ENCODE measurements at regions not wholly inside any gene's neighbourhood (a gene's known extent, or its start where the extent isn't known, plus 50 kb on each side); places are given as distances from the start of the nearest gene placed in this dataset.

DNA sequence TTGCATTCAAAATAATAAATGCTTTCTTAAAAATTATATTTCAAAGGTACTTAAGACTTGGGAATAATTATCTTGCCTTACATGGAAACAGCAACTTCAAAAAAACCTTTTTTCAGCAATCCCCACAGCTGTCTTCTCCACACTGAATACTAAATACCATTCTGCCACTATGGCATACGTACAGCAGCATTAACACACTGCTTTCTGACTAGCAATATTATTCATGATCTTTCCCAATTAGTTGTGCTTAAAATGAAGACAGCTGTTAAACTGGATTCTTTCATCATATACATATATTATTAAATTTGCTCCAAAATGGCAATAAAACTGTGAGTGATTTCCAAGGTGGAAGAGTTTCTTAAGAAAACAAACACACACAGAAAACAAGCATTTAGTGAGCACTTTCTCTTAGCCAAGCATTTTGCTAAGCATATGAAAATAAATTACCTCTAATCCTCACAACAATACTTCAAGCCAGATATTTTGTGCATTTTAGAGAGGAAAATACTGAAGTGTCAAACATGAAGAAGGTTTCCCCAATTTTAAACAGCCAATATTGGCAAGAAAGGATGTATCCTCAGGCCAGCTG lies 609.5 kb downstream of the SLITRK1 start:
- no peak overlapping the region for H2AFZ ChIP-seq (ENCODE audit: insufficient read depth, low read depth, low read length, poor library complexity, severe bottlenecking)
- H3K9me3 ChIP-seq (ENCODE audit: control extremely low read depth in 1 of 3, control insufficient read depth in 2 of 3, insufficient read depth in 1 of 3, low read length in 2 of 3): no peaks in the 10 kb centered on the region
- no peak overlapping the region for H3K4me3 ChIP-seq (ENCODE audit: control extremely low read depth in 1 of 5, extremely low read depth in 1 of 5, insufficient read depth in 1 of 5, low read depth in 2 of 5, low read length in 4 of 5)
- H3K27ac Mint-ChIP-seq: no peak overlapping the region
- H3K4me1 ChIP-seq (ENCODE audit: control insufficient read depth in 2 of 2, insufficient read depth in 2 of 2, low read length in 2 of 2): no peaks in the 10 kb centered on the region
- DNase-seq (no peak), ATAC-seq (ENCODE audit: low read depth) (no peak)
- H3K27me3 Mint-ChIP-seq: no peaks in the 10 kb centered on the region
- no peaks in the 10 kb centered on the region for H3K79me2 ChIP-seq (ENCODE audit: control insufficient read depth, insufficient read depth, low read length)
- no peaks in the 10 kb centered on the region for H3K4me1 Mint-ChIP-seq
- H3K27me3 ChIP-seq (replicated peaks in 1 of 4; ENCODE audit: control extremely low read depth in 1 of 4, control insufficient read depth in 3 of 4, insufficient read depth in 4 of 4, low read length in 3 of 4): no peaks in the 10 kb centered on the region
- H3K4me3 Mint-ChIP-seq: no peak overlapping the region
- no peaks in the 10 kb centered on the region for H3K36me3 ChIP-seq (replicated peaks in 1 of 2; ENCODE audit: control extremely low read depth in 1 of 2, control insufficient read depth in 1 of 2, extremely low read depth in 1 of 2, insufficient read depth in 2 of 2, low read length in 1 of 2)
- H3K4me2 ChIP-seq (replicated peaks; ENCODE audit: low read depth, low read length, poor library complexity, severe bottlenecking): no peak overlapping the region
- no peak overlapping the region for H3K27ac ChIP-seq (ENCODE audit: low read length in 2 of 2)
- TF ChIP-seq, protein P1, sequence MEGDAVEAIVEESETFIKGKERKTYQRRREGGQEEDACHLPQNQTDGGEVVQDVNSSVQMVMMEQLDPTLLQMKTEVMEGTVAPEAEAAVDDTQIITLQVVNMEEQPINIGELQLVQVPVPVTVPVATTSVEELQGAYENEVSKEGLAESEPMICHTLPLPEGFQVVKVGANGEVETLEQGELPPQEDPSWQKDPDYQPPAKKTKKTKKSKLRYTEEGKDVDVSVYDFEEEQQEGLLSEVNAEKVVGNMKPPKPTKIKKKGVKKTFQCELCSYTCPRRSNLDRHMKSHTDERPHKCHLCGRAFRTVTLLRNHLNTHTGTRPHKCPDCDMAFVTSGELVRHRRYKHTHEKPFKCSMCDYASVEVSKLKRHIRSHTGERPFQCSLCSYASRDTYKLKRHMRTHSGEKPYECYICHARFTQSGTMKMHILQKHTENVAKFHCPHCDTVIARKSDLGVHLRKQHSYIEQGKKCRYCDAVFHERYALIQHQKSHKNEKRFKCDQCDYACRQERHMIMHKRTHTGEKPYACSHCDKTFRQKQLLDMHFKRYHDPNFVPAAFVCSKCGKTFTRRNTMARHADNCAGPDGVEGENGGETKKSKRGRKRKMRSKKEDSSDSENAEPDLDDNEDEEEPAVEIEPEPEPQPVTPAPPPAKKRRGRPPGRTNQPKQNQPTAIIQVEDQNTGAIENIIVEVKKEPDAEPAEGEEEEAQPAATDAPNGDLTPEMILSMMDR (IDR thresholded peaks at IDR 0.05): no peak
- no peak for TF ChIP-seq EZH2 (IDR thresholded peaks at IDR 0.05; ENCODE audit: borderline replicate concordance, insufficient read depth, low read depth, low read length, poor library complexity, severe bottlenecking)
- H4K20me1 ChIP-seq (ENCODE audit: control insufficient read depth, insufficient read depth, low read length, poor library complexity, severe bottlenecking): no peaks in the 10 kb centered on the region
- CTCF ChIA-PET: no interaction called here
- POLR2A ChIA-PET: no interaction called here
- intact Hi-C loops (cut with micrococcal nuclease): no loop called here
- no CpG with 5 or more reads among the region's 1 CpG for WGBS (ENCODE audit: insufficient coverage)
- no peak overlapping the region for H3K9ac ChIP-seq (ENCODE audit: low read length)
- peaks cover 9% of the 10 kb centered on the region for H3K9me3 Mint-ChIP-seq (ENCODE audit: insufficient read depth)

DNA sequence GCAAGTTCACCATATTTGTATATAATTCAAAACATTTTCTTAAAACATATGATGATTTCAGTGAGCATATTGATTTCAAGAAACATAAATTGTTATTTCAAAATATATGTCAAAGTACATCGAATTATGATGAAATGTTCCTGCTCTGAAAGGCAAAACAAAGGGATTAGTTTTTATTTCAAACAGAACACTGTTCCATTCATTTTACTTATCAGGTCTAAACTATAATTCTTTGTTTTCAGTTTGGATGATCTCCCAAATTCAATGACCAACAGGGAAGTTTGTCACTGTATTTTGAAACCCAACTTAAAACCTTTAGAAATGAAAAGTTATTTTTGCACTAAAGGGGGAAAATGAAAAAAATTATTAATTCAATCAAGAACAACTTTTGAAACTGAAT lies 610.2 kb downstream of the SLITRK1 start:
- H3K36me3 ChIP-seq (replicated peaks in 1 of 2; ENCODE audit: control extremely low read depth in 1 of 2, control insufficient read depth in 1 of 2, extremely low read depth in 1 of 2, insufficient read depth in 2 of 2, low read length in 1 of 2): no peaks in the 10 kb centered on the region
- DNase-seq: no peak

More for the DNA sequence above, 610.2 kb downstream of the SLITRK1 start:
- Mint-ChIP-seq H3K27ac (no peak overlapping the region), H3K4me1 (no peaks in the 10 kb centered on the region), H3K9me3 (ENCODE audit: insufficient read depth) (peaks cover 9% of the 10 kb centered on the region), H3K27me3 (no peaks in the 10 kb centered on the region), H3K4me3 (no peak overlapping the region)
- TF ChIP-seq EZH2 (IDR thresholded peaks at IDR 0.05; ENCODE audit: borderline replicate concordance, insufficient read depth, low read depth, low read length, poor library complexity, severe bottlenecking): no peak
- TF ChIP-seq, protein P1 (IDR thresholded peaks at IDR 0.05): no peak
- Histone ChIP-seq H3K9ac (ENCODE audit: low read length) (no peak overlapping the region), H3K4me3 (ENCODE audit: control extremely low read depth in 1 of 5, extremely low read depth in 1 of 5, insufficient read depth in 1 of 5, low read depth in 2 of 5, low read length in 4 of 5) (no peak overlapping the region), H3K27me3 (replicated peaks in 1 of 4; ENCODE audit: control extremely low read depth in 1 of 4, control insufficient read depth in 3 of 4, insufficient read depth in 4 of 4, low read length in 3 of 4) (no peaks in the 10 kb centered on the region), H3K79me2 (ENCODE audit: control insufficient read depth, insufficient read depth, low read length) (no peaks in the 10 kb centered on the region), H2AFZ (ENCODE audit: insufficient read depth, low read depth, low read length, poor library complexity, severe bottlenecking) (no peak overlapping the region), H3K27ac (ENCODE audit: low read length in 2 of 2) (no peak overlapping the region), H3K4me2 (replicated peaks; ENCODE audit: low read depth, low read length, poor library complexity, severe bottlenecking) (no peak overlapping the region), H4K20me1 (ENCODE audit: control insufficient read depth, insufficient read depth, low read length, poor library complexity, severe bottlenecking) (no peaks in the 10 kb centered on the region), H3K4me1 (ENCODE audit: control insufficient read depth in 2 of 2, insufficient read depth in 2 of 2, low read length in 2 of 2) (no peaks in the 10 kb centered on the region), H3K9me3 (ENCODE audit: control extremely low read depth in 1 of 3, control insufficient read depth in 2 of 3, insufficient read depth in 1 of 3, low read length in 2 of 3) (no peaks in the 10 kb centered on the region)
- no peak for ATAC-seq (ENCODE audit: low read depth)
- intact Hi-C loops (cut with micrococcal nuclease): no loop called here
- no CpG with 5 or more reads among the region's 1 CpG for WGBS (ENCODE audit: insufficient coverage)
- ChIA-PET POLR2A (no interaction called here), CTCF (no interaction called here)
